ENCODE measurements at regions not wholly inside any gene's neighbourhood (a gene's known extent, or its start where the extent isn't known, plus 50 kb on each side); places are given as distances from the start of the nearest gene placed in this dataset.
"Not testable (repeated sequence)": the region's sequence is repeated elsewhere in the genome, so short reads cannot be mapped to it uniquely, and the experiment has no call there.

- DNase-seq, result no peak
Measured at GRCh38 chr6:62819640-62820039, 391.6 kb upstream of the FKBP1C start.

DNA sequence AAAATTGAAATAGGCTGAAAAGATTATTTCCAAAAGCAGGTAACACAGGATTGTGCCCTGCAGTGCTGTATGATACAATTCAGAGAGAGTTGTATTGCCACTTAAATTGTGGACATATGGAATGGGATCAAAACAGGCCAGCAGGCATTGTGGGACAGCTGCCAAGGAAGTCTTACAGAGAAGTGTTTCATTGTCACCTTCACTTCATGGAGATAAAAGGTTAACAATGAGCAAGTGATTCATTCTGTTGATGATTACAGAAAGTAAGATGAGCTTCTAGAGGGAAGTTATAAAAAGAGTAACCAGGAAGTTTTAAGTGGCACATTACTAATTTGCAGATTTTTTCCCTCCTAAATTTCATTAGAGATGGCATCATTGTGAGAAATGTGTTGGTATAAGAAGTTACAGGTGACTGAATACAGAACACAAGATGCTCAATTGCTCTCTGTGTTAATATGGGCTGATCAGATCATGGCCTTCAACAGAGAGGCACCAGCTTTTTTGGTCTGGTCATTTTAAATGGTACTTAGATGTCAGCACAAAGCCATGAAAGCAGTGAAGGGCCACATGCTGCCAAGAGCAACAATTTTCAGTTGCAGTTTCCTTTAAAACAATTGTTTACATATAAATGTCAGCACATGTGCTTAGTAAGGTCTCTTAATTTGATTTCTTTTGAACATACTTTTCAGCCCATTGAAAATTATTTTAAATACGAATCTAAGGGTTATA is 402.5 kb upstream of the FKBP1C start:
- DNase-seq, result no peak

DNA sequence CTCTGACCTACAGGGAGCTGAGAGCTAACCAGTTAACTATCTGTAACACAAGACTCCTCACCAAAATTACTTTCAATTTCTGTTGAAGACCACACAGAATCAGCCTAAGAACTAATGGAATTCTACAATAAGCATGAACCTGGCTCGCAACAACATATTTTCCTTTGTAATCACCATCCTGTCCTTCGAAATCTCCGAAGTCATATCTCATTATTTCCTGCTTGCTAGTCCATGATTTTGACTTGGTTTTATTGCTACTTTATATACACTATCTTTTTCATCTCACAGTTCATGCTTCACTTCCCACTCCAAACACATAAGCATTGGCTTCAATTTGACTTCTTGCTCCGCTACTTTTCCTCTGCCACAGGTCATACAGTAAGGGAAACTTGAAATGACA is 405.8 kb upstream of the FKBP1C start:
- DNase-seq, result no peak

DNA sequence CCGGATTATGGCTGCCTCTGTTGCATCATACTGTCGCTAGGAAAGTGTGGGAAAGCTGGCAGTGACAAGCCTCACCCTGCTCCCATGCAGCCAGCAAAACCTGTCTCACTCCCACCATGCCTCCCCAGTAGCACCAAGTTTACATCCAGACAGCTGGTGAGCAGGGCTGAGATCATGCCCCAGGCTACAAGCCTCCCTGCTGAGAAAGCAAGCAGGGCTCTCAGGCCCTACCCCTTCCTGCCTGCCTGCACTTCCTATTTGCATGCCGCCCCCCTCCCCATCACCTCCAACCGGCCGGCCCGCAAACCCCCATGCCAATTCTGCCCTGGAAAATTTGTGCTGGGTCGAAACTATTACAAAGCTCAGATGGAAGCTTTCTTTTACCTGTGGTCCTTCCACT is 408.2 kb upstream of the FKBP1C start:
- DNase-seq, result no peak

DNA sequence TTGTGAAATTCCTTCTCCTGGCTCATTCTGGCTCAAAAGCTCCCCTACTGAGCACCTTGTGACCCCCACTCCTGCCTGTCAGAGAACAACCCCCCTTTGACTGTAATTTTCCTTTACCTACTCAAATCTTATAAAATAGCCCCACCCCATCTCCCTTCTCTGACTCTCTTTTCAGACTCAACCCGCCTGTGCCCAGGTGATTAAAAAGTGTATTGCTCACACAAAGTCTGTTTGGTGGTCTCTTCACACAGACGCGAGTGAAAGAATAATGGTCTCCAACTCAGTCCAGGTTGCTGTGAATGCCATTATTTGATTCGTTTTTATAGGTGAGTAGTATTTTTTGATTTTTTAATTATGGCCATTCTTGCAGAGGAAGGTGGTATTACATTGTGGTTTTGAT is 414.1 kb upstream of the FKBP1C start:
- no peak for DNase-seq

GRCh38 chr6:62775427-62776022 is 435.7 kb upstream of the FKBP1C start:
- DNase-seq, result peak; percentile 17

GRCh38 chr6:62766174-62766573 is 445.1 kb upstream of the FKBP1C start:
- DNase-seq, result not testable (repeated sequence)

DNA sequence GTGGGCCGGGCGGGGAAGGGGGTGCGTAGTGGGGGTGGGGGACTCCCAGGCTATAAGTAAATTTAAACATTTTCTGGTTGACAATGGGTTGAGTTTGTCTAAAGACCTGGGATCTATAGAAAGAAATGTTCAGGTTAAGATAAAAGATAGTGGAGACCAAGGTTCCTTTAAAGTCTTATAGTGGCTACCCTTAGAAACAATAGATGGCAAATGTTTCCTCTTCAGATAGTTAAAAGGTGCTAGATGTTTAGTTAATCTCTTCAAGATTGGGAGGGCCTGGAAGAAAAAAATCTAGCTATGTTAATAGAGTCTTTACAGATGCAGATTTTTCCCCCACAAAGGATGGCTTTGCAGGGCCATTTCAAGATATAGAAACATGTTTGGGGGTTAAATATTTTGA is 446.4 kb upstream of the FKBP1C start:
- DNase-seq, result no peak

GRCh38 chr6:62763125-62763912 is 447.9 kb upstream of the FKBP1C start:
- no peak for DNase-seq

GRCh38 chr6:62746968-62747367 is 460.9 kb upstream of the KHDRBS2 start:
- no peak for DNase-seq

DNA sequence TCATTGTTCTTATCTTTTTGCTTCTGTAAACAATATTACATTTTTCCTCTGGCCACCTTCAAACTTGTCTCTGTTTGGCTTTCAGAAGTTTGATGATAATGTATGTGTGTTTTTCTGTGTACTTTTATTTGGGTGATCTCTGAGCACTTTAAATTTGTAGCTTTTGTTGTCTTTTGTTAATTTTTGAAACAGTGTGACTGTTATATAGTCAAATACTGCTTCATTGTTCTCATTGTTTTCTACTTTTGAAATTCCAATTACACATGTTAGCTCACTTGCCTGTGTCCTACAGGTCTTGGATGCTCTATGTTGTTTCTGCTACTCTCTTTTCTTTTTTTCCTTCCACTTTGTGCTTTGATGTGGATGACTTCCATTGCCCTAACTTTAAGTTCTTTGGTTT is 460.1 kb upstream of the KHDRBS2 start:
- DNase-seq, result no peak

GRCh38 chr6:62740596-62740995 is 454.6 kb upstream of the KHDRBS2 start:
- no peak for DNase-seq

DNA sequence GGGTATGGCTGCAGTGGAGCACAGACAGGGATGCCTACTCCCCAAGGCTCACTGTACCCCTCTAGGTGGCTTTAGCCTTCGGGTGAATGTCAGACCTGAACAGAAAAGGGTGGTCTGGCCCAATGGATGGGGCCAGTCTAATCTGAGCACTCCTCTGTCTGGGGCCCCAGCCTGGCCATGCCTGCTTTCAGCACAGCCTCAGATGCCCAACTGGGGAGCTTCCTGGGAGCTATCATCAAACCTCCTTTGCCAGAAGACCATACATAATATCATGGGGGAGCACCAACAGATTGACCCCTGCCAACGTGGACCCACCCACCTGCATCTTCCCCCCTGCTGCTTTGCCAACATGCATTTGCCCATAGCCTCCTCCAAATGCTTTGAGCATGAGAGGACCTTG is 454.1 kb upstream of the KHDRBS2 start:
- no peak for DNase-seq

DNA sequence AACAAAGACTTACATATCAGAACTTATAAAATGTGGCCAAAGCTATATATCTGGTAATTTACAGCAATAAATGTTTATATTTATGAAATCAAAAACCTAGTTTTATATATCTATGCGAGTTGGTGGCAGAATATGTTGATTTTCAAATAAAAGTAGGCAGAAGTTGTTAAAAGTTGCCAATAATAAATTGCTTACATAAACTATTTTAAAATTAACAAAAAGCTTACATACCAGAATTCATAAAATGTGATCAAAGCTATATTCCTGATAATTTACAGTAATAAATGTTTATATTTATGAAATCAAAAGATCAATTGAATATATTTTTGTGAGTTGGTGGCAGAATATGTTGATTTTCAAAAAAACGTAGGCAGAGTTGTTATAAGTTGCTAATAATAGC is 451.8 kb upstream of the KHDRBS2 start:
- no peak for DNase-seq

- DNase-seq, result no peak
Measured at GRCh38 chr6:62721408-62721807, 435.4 kb upstream of the KHDRBS2 start.

GRCh38 chr6:62716719-62717118 is 430.7 kb upstream of the KHDRBS2 start:
- DNase-seq, result no peak

DNA sequence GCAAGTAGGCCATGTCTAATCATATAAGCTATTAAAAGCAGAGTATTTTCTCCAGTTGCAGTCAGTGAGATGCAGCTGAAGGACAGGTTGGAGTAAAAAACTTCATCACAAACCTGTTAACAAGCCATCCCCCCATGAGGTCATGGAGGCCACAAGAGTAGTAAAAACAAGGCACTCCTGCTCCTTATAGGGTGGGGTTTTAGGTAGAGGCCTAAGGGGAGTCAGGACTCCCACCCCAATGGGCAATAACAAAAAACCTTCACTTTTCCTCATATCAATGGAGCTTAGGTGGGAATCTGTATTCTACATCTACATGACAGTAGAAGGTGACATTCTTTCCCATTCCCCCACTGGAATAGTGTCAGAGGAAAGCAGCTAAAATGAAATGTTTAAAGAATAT is 428.1 kb upstream of the KHDRBS2 start:
- DNase-seq, result no peak

GRCh38 chr6:62711750-62712149 is 425.7 kb upstream of the KHDRBS2 start:
- no peak for DNase-seq

- DNase-seq, result no peak
Measured at GRCh38 chr6:62707914-62708313, 421.9 kb upstream of the KHDRBS2 start.

DNA sequence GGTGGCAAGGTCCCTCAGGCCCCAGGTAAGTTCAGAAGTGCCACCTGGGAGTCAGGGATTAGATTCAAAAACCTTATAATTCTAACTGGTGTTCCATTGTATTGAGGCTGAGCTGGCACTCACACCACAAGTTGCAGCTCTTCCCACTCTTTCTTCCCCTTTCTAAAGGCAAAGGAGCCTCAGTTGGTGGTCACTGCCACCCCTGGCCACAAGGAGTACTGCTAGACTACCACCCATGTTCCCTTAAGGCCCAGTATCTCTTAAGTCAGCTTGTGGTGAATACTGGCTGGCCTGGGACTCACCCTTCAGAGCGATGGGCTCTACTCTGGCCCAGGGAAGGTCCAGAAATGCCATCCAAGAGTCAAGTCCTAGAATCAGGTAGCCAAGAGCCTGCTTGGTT is 421.1 kb upstream of the KHDRBS2 start:
- DNase-seq, result no peak

- DNase-seq, result no peak
Measured at GRCh38 chr6:62683063-62683462, 397.0 kb upstream of the KHDRBS2 start.

GRCh38 chr6:62681108-62681507 is 395.1 kb upstream of the KHDRBS2 start:
- DNase-seq, result no peak

DNA sequence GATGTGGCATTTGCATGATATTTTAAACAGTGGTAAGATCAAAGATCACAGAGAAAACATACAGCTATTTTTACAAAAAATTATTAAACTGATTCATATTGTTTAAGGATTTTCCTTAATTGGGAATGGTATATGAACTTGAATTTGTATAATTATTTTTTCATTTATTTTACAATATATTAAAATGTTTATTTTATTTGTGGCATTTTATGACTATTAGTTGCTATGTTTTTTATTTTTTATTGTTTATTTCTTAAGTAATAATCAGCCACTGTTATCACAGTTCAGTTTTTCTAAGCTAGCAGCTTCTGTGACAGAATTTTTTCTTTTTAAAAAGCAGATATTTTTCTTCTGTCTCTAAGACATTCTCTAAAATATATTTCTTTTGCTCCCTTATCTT is 387.0 kb upstream of the KHDRBS2 start:
- DNase-seq, result no peak
